Liver (tissue), 7 donors: ENCODE measurements at regions not wholly inside any gene's neighbourhood (a gene's known extent, or its start where the extent isn't known, plus 50 kb on each side); places are given as distances from the start of the nearest gene placed in this dataset.

Source experiments
- DNase-seq: peaks from one replicate; pipeline ENCODE4 v3.0.0-alpha.2; 2017; ENCODE audit warnings: low spot score
- H3K27ac ChIP-seq, 2 donors: one replicate each; pipeline ENCODE4 v1.7.0; 2013; ENCODE audit warnings: inconsistent platforms in 2 of 2, low read length in 2 of 2, control low read depth in 1 of 2, low read depth in 1 of 2, mild to moderate bottlenecking in 1 of 2
- H3K27me3 ChIP-seq, 4 donors: one replicate each; pipeline versions ENCODE4 v1.6.1 to v1.7.0; 2013; ENCODE audit warnings: low read length in 3 of 4, inconsistent platforms in 1 of 4, mild to moderate bottlenecking in 1 of 4, moderate library complexity in 1 of 4; ENCODE audit not compliant: control insufficient read depth in 4 of 4, insufficient read depth in 4 of 4
- H3K36me3 ChIP-seq, 4 donors: one replicate each; pipeline versions ENCODE4 v1.6.1 to v1.7.0; 2013; ENCODE audit warnings: low read length in 3 of 4, mild to moderate bottlenecking in 3 of 4, low read depth in 1 of 4, moderate library complexity in 1 of 4; ENCODE audit not compliant: control insufficient read depth in 4 of 4, insufficient read depth in 3 of 4
- H3K4me1 ChIP-seq, 4 donors: one replicate each; pipeline versions ENCODE4 v1.6.1 to v1.7.0; 2013; ENCODE audit warnings: low read length in 3 of 4, mild to moderate bottlenecking in 3 of 4, moderate library complexity in 1 of 4; ENCODE audit not compliant: control insufficient read depth in 4 of 4, insufficient read depth in 4 of 4
- H3K4me3 ChIP-seq, 3 donors: one replicate each; pipeline versions ENCODE4 v1.6.1 to v1.7.0; 2013; ENCODE audit warnings: low read length in 3 of 3, control low read depth in 1 of 3, low read depth in 1 of 3, mild to moderate bottlenecking in 1 of 3
- H3K9ac ChIP-seq, 2 donors: one replicate each; pipeline ENCODE4 v1.7.0; 2013; ENCODE audit warnings: low read length in 2 of 2, mild to moderate bottlenecking in 2 of 2, moderate library complexity in 2 of 2, control low read depth in 1 of 2, low read depth in 1 of 2
- H3K9me3 ChIP-seq, 4 donors: one replicate each; pipeline versions ENCODE4 v1.6.1 to v1.7.0; 2013; ENCODE audit warnings: low read length in 3 of 4; ENCODE audit not compliant: control insufficient read depth in 4 of 4
- EGR1 ChIP-seq, 2 donors: IDR thresholded peaks; 2 replicates each; pipeline ENCODE4 v1.6.1; 2016 to 2018; ENCODE audit warnings: antibody characterized with exemption in 2 of 2, low read depth in 2 of 2
- FOXA1 ChIP-seq: IDR thresholded peaks from 2 replicates; pipeline ENCODE4 v1.6.1; 2016; ENCODE audit warnings: antibody characterized with exemption
- FOXA2 ChIP-seq: IDR thresholded peaks from 2 replicates; pipeline ENCODE4 v1.6.1; 2016; ENCODE audit warnings: antibody characterized with exemption
- GABPA ChIP-seq, 2 donors: IDR thresholded peaks in 1 of 2; conservative IDR thresholded peaks in 1 of 2; 2 replicates each; pipeline ENCODE4 v1.6.1; 2016; ENCODE audit warnings: antibody characterized with exemption in 2 of 2, mild to moderate bottlenecking in 1 of 2, moderate library complexity in 1 of 2
- HNF4A ChIP-seq, 2 donors: conservative IDR thresholded peaks; 2 replicates each; pipeline ENCODE4 v1.6.1; 2016; ENCODE audit warnings: antibody characterized with exemption in 2 of 2, mild to moderate bottlenecking in 2 of 2
- HNF4G ChIP-seq: IDR thresholded peaks from 2 replicates; pipeline ENCODE4 v1.6.1; 2016; ENCODE audit warnings: antibody characterized with exemption
- JUND ChIP-seq, 2 donors: IDR thresholded peaks; 2 replicates each; pipeline ENCODE4 v1.6.1; 2016; ENCODE audit warnings: antibody characterized with exemption in 2 of 2
- MAX ChIP-seq: IDR thresholded peaks from 2 replicates; pipeline ENCODE4 v1.6.1; 2016; ENCODE audit warnings: antibody characterized with exemption
- NR2F2 ChIP-seq: IDR thresholded peaks from 2 replicates; pipeline ENCODE4 v1.6.1; 2016; ENCODE audit warnings: antibody characterized with exemption
- RAD21 ChIP-seq, 2 donors: IDR thresholded peaks; 2 replicates each; pipeline ENCODE4 v1.6.1; 2016; ENCODE audit warnings: antibody characterized with exemption in 2 of 2, mild to moderate bottlenecking in 2 of 2
- RXRA ChIP-seq, 2 donors: IDR thresholded peaks; 2 replicates each; pipeline ENCODE4 v1.6.1; 2017 to 2018; ENCODE audit warnings: antibody characterized with exemption in 2 of 2, mild to moderate bottlenecking in 1 of 2
- SP1 ChIP-seq: IDR thresholded peaks from 2 replicates; pipeline ENCODE4 v1.6.1; 2018; ENCODE audit warnings: antibody characterized with exemption, mild to moderate bottlenecking
- TAF1 ChIP-seq: conservative IDR thresholded peaks from 2 replicates; pipeline ENCODE4 v1.6.1; 2016; ENCODE audit warnings: antibody characterized with exemption, mild to moderate bottlenecking
- YY1 ChIP-seq: IDR thresholded peaks from 2 replicates; pipeline ENCODE4 v1.6.1; 2016; ENCODE audit warnings: antibody characterized with exemption, mild to moderate bottlenecking
- TF ChIP-seq, protein P1 (sequence below): IDR thresholded peaks from 2 replicates; pipeline ENCODE4 v1.6.1; 2016; ENCODE audit warnings: antibody characterized with exemption
- TF ChIP-seq, protein P2 (sequence below): fragments of 150-350 bp; IDR thresholded peaks from 2 replicates; pipeline ENCODE4 v1.5.1; 2017; ENCODE audit warnings: improper control_type of control experiment, low read depth, low read length; ENCODE audit not compliant: missing input control
- TF ChIP-seq, protein P3 (sequence below): IDR thresholded peaks from 2 replicates; pipeline ENCODE4 v1.6.1; 2016; ENCODE audit warnings: antibody characterized with exemption
- TF ChIP-seq, protein P4 (sequence below): IDR thresholded peaks from 2 replicates; pipeline ENCODE4 v1.6.1; 2016; ENCODE audit warnings: antibody characterized with exemption, mild to moderate bottlenecking
- donor health status: healthy.
- donor health status: healthy.
- donor health status: healthy.
- donor health status: healthy.

DNA sequence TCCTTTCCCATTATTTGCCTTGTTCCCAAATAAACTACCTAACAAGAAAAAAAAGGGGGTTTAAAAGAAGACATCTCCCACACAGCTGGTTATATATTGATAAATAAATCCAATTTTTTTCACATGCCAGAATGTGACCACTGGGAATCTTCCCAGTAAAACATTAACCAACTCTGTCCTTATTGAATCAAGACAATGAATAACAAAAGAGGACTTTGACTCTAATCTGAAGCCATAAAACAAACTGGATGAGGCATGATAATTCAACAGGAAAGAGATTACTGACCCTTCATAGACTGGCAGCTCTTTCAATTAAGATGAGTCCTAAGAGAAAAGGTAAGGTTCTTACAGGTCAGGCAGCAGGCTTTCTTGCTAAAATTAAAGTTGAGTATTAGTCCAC is 165.8 kb upstream of the CDH6 start:
- no peak overlapping the region for H3K4me3 ChIP-seq
- no peak overlapping the region for H3K9ac ChIP-seq
- no peaks in the 10 kb centered on the region for H3K36me3 ChIP-seq
- peaks cover 0 to 6% (median 0%) of the 10 kb centered on the region in 4 donors for H3K4me1 ChIP-seq
- TF ChIP-seq, protein P1, sequence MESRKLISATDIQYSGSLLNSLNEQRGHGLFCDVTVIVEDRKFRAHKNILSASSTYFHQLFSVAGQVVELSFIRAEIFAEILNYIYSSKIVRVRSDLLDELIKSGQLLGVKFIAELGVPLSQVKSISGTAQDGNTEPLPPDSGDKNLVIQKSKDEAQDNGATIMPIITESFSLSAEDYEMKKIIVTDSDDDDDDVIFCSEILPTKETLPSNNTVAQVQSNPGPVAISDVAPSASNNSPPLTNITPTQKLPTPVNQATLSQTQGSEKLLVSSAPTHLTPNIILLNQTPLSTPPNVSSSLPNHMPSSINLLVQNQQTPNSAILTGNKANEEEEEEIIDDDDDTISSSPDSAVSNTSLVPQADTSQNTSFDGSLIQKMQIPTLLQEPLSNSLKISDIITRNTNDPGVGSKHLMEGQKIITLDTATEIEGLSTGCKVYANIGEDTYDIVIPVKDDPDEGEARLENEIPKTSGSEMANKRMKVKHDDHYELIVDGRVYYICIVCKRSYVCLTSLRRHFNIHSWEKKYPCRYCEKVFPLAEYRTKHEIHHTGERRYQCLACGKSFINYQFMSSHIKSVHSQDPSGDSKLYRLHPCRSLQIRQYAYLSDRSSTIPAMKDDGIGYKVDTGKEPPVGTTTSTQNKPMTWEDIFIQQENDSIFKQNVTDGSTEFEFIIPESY = no peak
- TF ChIP-seq TAF1 = no peak
- peak; percentile 77 for TF ChIP-seq SP1
- peak; percentile 14 for TF ChIP-seq MAX
- TF ChIP-seq EGR1 (IDR thresholded peaks at IDR 0.05; ENCODE audit: low read depth in 2 of 2) = no peak
- TF ChIP-seq, protein P2, sequence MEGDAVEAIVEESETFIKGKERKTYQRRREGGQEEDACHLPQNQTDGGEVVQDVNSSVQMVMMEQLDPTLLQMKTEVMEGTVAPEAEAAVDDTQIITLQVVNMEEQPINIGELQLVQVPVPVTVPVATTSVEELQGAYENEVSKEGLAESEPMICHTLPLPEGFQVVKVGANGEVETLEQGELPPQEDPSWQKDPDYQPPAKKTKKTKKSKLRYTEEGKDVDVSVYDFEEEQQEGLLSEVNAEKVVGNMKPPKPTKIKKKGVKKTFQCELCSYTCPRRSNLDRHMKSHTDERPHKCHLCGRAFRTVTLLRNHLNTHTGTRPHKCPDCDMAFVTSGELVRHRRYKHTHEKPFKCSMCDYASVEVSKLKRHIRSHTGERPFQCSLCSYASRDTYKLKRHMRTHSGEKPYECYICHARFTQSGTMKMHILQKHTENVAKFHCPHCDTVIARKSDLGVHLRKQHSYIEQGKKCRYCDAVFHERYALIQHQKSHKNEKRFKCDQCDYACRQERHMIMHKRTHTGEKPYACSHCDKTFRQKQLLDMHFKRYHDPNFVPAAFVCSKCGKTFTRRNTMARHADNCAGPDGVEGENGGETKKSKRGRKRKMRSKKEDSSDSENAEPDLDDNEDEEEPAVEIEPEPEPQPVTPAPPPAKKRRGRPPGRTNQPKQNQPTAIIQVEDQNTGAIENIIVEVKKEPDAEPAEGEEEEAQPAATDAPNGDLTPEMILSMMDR = no peak
- TF ChIP-seq YY1 = peak; percentile 59
- peak in 1 of 2 donors; percentile 44 for TF ChIP-seq RXRA (IDR thresholded peaks at IDR 0.05)
- TF ChIP-seq NR2F2 = no peak
- TF ChIP-seq FOXA1 = peak; percentile 55
- TF ChIP-seq, protein P3, sequence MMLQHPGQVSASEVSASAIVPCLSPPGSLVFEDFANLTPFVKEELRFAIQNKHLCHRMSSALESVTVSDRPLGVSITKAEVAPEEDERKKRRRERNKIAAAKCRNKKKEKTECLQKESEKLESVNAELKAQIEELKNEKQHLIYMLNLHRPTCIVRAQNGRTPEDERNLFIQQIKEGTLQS = no peak
- peak; percentile 76 to 85 for TF ChIP-seq HNF4A (conservative IDR thresholded peaks at IDR 0.05)
- TF ChIP-seq GABPA (IDR thresholded peaks at IDR 0.05 in 1 of 2, conservative IDR thresholded peaks at IDR 0.05 in 1 of 2) = no peak
- peak; percentile 66 for TF ChIP-seq HNF4G
- TF ChIP-seq JUND (IDR thresholded peaks at IDR 0.05) = peak; percentile 15 to 51
- TF ChIP-seq RAD21 (IDR thresholded peaks at IDR 0.05) = peak in 1 of 2 donors; percentile 5
- TF ChIP-seq, protein P4, sequence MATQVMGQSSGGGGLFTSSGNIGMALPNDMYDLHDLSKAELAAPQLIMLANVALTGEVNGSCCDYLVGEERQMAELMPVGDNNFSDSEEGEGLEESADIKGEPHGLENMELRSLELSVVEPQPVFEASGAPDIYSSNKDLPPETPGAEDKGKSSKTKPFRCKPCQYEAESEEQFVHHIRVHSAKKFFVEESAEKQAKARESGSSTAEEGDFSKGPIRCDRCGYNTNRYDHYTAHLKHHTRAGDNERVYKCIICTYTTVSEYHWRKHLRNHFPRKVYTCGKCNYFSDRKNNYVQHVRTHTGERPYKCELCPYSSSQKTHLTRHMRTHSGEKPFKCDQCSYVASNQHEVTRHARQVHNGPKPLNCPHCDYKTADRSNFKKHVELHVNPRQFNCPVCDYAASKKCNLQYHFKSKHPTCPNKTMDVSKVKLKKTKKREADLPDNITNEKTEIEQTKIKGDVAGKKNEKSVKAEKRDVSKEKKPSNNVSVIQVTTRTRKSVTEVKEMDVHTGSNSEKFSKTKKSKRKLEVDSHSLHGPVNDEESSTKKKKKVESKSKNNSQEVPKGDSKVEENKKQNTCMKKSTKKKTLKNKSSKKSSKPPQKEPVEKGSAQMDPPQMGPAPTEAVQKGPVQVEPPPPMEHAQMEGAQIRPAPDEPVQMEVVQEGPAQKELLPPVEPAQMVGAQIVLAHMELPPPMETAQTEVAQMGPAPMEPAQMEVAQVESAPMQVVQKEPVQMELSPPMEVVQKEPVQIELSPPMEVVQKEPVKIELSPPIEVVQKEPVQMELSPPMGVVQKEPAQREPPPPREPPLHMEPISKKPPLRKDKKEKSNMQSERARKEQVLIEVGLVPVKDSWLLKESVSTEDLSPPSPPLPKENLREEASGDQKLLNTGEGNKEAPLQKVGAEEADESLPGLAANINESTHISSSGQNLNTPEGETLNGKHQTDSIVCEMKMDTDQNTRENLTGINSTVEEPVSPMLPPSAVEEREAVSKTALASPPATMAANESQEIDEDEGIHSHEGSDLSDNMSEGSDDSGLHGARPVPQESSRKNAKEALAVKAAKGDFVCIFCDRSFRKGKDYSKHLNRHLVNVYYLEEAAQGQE = peak; percentile 41
- peak; percentile 73 for TF ChIP-seq FOXA2
- DNase-seq = no peak
- no peaks in the 10 kb centered on the region for H3K9me3 ChIP-seq
- no peak overlapping the region for H3K27ac ChIP-seq
- H3K27me3 ChIP-seq = no peaks in the 10 kb centered on the region
